Right atrium auricular region (tissue), 2 donors: ENCODE measurements at regions not wholly inside any gene's neighbourhood (a gene's known extent, or its start where the extent isn't known, plus 50 kb on each side); places are given as distances from the start of the nearest gene placed in this dataset.

Experiments
- DNase-seq: peaks from one replicate; pipeline ENCODE4 v3.0.0-alpha.2; 2019; ENCODE audit warnings: low spot score
- H3K27ac ChIP-seq, 2 donors: fragments of 200-600 bp; sonication (generic); 1 replicate in 1 of 2; 2 replicates in 1 of 2; pipeline ENCODE4 v1.5.1; 2016 to 2019
- H3K27me3 ChIP-seq, 2 donors: fragments of 200-600 bp; sonication (generic); one replicate each; pipeline versions ENCODE4 v1.5.1 to v1.6.0; 2017 to 2019
- H3K36me3 ChIP-seq: fragments of 200-600 bp; sonication (generic); one replicate; pipeline ENCODE4 v1.5.1; 2016
- H3K4me1 ChIP-seq, 2 donors: fragments of 200-600 bp; sonication (generic); one replicate each; pipeline versions ENCODE4 v1.5.1 to v1.6.0; 2017 to 2019
- H3K4me3 ChIP-seq, 2 donors: fragments of 200-600 bp; sonication (generic); 1 replicate in 1 of 2; 2 replicates in 1 of 2; pipeline ENCODE4 v1.5.1; 2017 to 2019; ENCODE audit warnings: mild to moderate bottlenecking in 1 of 2, moderate library complexity in 1 of 2
- H3K9me3 ChIP-seq, 2 donors: fragments of 200-600 bp; sonication (generic); one replicate each; pipeline ENCODE4 v1.5.1; 2019
- CTCF ChIP-seq, 2 donors: fragments of 200-600 bp; sonication (generic); IDR thresholded peaks; one replicate each; pipeline ENCODE4 v1.5.1; 2019; ENCODE audit warnings: antibody characterized with exemption in 2 of 2

DNA sequence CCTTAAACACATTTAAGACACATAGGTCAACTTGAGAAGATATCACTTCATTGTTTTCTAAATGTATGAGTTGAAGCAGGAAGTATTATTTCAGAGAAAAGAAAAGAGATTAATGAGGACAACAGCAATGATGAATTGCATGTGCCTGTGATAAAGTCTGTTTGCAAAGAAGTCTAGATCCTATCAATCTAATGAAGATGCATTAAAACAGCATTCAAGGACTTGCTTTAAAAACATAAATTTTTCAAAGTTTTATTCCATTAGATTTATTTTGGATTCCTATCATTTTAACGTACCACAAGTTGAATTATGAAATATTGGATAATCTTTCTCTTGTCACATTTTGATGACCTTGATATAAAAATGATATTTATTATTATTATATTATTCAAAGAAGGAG, 642.5 kb upstream of the CCDC54 start:
- no peak for DNase-seq

GRCh38 chr3:106737265-106737664, 640.0 kb upstream of the CCDC54 start:
- no peak for DNase-seq
- Histone ChIP-seq H3K4me3 (no peak overlapping the region), H3K4me1 (no peaks in the 10 kb centered on the region), H3K27ac (no peak overlapping the region), H3K36me3 (no peaks in the 10 kb centered on the region), H3K27me3 (no peaks in the 10 kb centered on the region), H3K9me3 (no peaks in the 10 kb centered on the region)
- no peak for TF ChIP-seq CTCF (IDR thresholded peaks at IDR 0.05)

More for the DNA sequence above, 642.5 kb upstream of the CCDC54 start:
- Histone ChIP-seq H3K36me3 (no peaks in the 10 kb centered on the region), H3K4me3 (no peak overlapping the region), H3K9me3 (no peaks in the 10 kb centered on the region), H3K27ac (no peak overlapping the region), H3K27me3 (no peaks in the 10 kb centered on the region), H3K4me1 (no peaks in the 10 kb centered on the region)
- no peak for TF ChIP-seq CTCF (IDR thresholded peaks at IDR 0.05)

DNA sequence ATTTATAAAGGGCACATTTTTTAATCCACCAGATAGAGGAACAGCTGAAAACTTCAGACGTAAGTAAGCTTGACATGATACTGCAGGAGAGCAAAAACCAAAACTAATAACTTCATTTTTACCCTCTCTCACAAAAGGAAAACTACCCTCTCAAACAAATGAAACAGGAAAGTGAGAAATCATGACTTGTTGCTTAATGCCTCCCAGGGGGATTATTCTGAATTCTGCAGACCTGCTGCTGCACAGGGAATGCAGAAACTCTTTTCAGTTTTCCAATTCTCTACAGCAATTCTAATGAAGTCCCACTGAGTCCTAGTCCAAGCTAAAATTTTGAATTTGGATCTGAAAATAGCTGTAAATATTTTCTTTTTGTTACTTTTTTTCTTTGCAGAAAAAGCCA, 637.1 kb upstream of the CCDC54 start:
- H3K27me3 ChIP-seq, result no peaks in the 10 kb centered on the region
- no peaks in the 10 kb centered on the region for H3K36me3 ChIP-seq
- H3K4me1 ChIP-seq, result no peaks in the 10 kb centered on the region
- no peak overlapping the region for H3K4me3 ChIP-seq
- DNase-seq, result no peak
- TF ChIP-seq CTCF (IDR thresholded peaks at IDR 0.05), result no peak
- no peaks in the 10 kb centered on the region for H3K9me3 ChIP-seq
- no peak overlapping the region for H3K27ac ChIP-seq

GRCh38 chr3:106745344-106746168, 631.7 kb upstream of the CCDC54 start:
- Histone ChIP-seq H3K27ac (peak overlapping the region in 1 of 2 donors; percentile 27), H3K9me3 (no peaks in the 10 kb centered on the region), H3K36me3 (no peaks in the 10 kb centered on the region), H3K4me1 (no peaks in the 10 kb centered on the region), H3K4me3 (no peak overlapping the region), H3K27me3 (no peaks in the 10 kb centered on the region)
- DNase-seq, result no peak
- TF ChIP-seq CTCF (IDR thresholded peaks at IDR 0.05), result no peak

DNA sequence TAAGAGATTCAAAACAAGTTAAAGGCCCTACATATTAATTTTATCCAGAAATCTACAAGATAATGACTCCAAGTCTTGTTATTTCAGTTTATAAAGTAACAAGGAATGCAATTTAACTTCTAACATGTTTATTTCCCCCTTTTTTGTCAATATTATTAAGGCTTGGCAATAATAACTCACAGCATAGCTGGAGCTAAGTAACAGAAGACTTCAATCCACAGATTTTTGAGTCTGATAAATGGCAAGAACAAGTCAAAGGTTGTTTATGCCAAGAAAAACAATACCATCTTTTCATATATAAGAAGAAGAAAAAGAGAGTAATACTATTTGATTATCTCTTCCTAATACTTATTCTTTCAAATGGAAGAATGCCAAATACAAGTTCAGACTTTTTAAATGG, 631.0 kb upstream of the CCDC54 start:
- no peaks in the 10 kb centered on the region for H3K4me1 ChIP-seq
- H3K27me3 ChIP-seq, result no peaks in the 10 kb centered on the region
- DNase-seq, result no peak
- H3K9me3 ChIP-seq, result no peaks in the 10 kb centered on the region
- H3K27ac ChIP-seq, result peak overlapping the region in 1 of 2 donors; percentile 27
- no peak overlapping the region for H3K4me3 ChIP-seq
- H3K36me3 ChIP-seq, result no peaks in the 10 kb centered on the region
- TF ChIP-seq CTCF (IDR thresholded peaks at IDR 0.05), result no peak
